HG03571 (cell line): ENCODE measurements at regions not wholly inside any gene's neighbourhood (a gene's known extent, or its start where the extent isn't known, plus 50 kb on each side); places are given as distances from the start of the nearest gene placed in this dataset.
"Not testable (repeated sequence)": the region's sequence is repeated elsewhere in the genome, so short reads cannot be mapped to it uniquely, and the experiment has no call there.

Experiments
- ATAC-seq: cut with Tn5 transposase; IDR thresholded peaks from one replicate; pipeline ENCODE4 v1.9.1; 2021; ENCODE audit not compliant: unreplicated experiment

GRCh38 chr2:128593518-128593878 lies 274.8 kb upstream of the HS6ST1 start:
- no peak for ATAC-seq

- no peak for ATAC-seq
Observed at GRCh38 chr2:128593879-128594650, 275.4 kb upstream of the HS6ST1 start.

- ATAC-seq: no peak
Observed at GRCh38 chr2:128594651-128594910, 275.9 kb upstream of the HS6ST1 start.

GRCh38 chr2:128594953-128595677 lies 276.4 kb upstream of the HS6ST1 start:
- no peak for ATAC-seq

- ATAC-seq: no peak
Observed at GRCh38 chr2:128595763-128596395, 277.2 kb upstream of the HS6ST1 start.

GRCh38 chr2:128596396-128597120 lies 277.9 kb upstream of the HS6ST1 start:
- ATAC-seq: no peak

GRCh38 chr2:128597121-128597762 lies 278.6 kb upstream of the HS6ST1 start:
- ATAC-seq: no peak

- ATAC-seq: not testable (repeated sequence)
Observed at GRCh38 chr2:128598260-128598659, 279.6 kb upstream of the HS6ST1 start.

- ATAC-seq: no peak
Observed at GRCh38 chr2:128598862-128599441, 280.3 kb upstream of the HS6ST1 start.

GRCh38 chr2:128599700-128600099 lies 281.0 kb upstream of the HS6ST1 start:
- no peak for ATAC-seq

- no peak for ATAC-seq
Observed at GRCh38 chr2:128600581-128601297, 282.1 kb upstream of the HS6ST1 start.

GRCh38 chr2:128601298-128602037 lies 282.8 kb upstream of the HS6ST1 start:
- ATAC-seq: no peak

GRCh38 chr2:128602038-128602698 lies 283.5 kb upstream of the HS6ST1 start:
- no peak for ATAC-seq

- no peak for ATAC-seq
Observed at GRCh38 chr2:128602699-128603101, 284.0 kb upstream of the HS6ST1 start.

- ATAC-seq: no peak
Observed at GRCh38 chr2:128603411-128603924, 284.8 kb upstream of the HS6ST1 start.

GRCh38 chr2:128604045-128604444 lies 285.4 kb upstream of the HS6ST1 start:
- no peak for ATAC-seq

- not testable (repeated sequence) for ATAC-seq
Observed at GRCh38 chr2:128604581-128604980, 285.9 kb upstream of the HS6ST1 start.

- ATAC-seq: no peak
Observed at GRCh38 chr2:128605421-128605820, 286.8 kb upstream of the HS6ST1 start.

GRCh38 chr2:128605931-128606330 lies 287.3 kb upstream of the HS6ST1 start:
- no peak for ATAC-seq
